ENCODE measurements at regions not wholly inside any gene's neighbourhood (a gene's known extent, or its start where the extent isn't known, plus 50 kb on each side); places are given as distances from the start of the nearest gene placed in this dataset.

DNA sequence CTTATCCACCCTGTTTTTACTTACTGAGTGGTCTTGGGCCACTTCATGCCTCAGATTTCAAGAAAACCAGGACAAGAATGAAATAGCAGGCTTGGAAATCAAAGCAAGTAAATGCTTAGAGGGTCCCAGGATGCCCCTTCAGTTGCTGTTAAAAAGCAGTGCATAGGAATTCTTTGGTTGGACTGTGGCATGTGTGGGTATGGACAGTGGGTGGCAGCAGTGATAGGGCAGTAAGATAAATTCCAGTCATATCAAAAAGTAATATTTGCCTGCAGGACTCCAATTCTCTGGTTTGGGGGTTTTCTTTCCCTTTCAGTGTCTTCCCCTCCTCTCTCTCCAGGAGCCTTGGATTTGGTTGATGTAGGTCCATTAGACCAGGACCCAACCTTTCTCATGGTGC lies 306.7 kb upstream of the CLINT1 start:
- TF ChIP-seq, protein P1, sequence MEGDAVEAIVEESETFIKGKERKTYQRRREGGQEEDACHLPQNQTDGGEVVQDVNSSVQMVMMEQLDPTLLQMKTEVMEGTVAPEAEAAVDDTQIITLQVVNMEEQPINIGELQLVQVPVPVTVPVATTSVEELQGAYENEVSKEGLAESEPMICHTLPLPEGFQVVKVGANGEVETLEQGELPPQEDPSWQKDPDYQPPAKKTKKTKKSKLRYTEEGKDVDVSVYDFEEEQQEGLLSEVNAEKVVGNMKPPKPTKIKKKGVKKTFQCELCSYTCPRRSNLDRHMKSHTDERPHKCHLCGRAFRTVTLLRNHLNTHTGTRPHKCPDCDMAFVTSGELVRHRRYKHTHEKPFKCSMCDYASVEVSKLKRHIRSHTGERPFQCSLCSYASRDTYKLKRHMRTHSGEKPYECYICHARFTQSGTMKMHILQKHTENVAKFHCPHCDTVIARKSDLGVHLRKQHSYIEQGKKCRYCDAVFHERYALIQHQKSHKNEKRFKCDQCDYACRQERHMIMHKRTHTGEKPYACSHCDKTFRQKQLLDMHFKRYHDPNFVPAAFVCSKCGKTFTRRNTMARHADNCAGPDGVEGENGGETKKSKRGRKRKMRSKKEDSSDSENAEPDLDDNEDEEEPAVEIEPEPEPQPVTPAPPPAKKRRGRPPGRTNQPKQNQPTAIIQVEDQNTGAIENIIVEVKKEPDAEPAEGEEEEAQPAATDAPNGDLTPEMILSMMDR (IDR thresholded peaks at IDR 0.05; ENCODE audit: control extremely low read depth, extremely low read depth), result no peak
- no peak overlapping the region for H3K9ac ChIP-seq (ENCODE audit: insufficient read depth in 1 of 2, low read length in 2 of 2)
- ATAC-seq (ENCODE audit: insufficient read depth, low FRiP score), result no peak
- no peaks in the 10 kb centered on the region for H3K36me3 ChIP-seq (ENCODE audit: control insufficient read depth in 4 of 4, insufficient read depth in 4 of 4, low read length in 4 of 4)
- no peaks in the 10 kb centered on the region for H3K4me1 ChIP-seq (ENCODE audit: control insufficient read depth in 5 of 5, insufficient read depth in 5 of 5, low read length in 5 of 5)
- H3K27me3 ChIP-seq (ENCODE audit: control insufficient read depth in 3 of 3, insufficient read depth in 3 of 3, low read length in 2 of 3), result peaks cover 0 to 2% (median 0%) of the 10 kb centered on the region in 3 donors
- peaks cover 0 to 4% (median 0%) of the 10 kb centered on the region in 4 donors for H3K9me3 ChIP-seq (ENCODE audit: control insufficient read depth in 4 of 4, insufficient read depth in 3 of 4, low read length in 3 of 4)
- no peak overlapping the region for H3K4me3 ChIP-seq
- DNase-seq, result no peak
- H3K27ac ChIP-seq (ENCODE audit: low read depth in 1 of 2, low read length in 1 of 2), result no peak overlapping the region

DNA sequence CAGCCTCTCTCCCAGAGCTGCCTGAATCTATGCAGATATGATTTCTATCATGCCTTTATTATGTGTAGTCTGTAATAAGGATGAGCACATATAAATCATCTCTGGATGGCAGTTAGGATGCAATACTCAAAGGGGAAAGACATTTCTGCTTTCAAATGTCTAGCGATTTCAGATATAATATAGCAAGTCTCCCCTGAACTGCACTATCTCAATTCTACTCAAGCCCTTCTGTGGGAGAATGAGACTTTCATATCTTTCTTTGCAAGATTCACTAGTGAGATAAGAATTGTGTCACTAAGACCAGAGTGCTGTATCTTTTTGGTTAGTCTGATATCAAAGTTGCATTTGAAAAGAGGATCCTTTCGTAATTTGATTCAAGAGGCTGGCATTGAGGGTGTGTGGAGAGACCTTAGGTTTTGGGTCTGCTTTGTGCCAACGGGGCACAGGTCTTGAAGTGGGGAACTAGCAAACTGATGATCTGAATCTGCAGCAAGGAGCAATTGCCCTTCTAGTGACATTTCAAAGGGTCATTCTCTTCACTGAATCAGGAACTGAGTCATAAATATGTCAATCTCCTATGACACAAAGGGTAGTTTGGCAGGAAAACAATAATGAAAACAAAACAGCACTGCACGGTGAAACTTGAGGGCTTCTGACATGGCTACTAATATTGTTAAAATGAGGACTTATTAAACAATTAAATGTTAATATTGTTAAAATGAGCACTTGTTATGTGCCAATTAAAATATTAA lies 305.5 kb upstream of the CLINT1 start:
- ATAC-seq (ENCODE audit: insufficient read depth, low FRiP score), result no peak
- Histone ChIP-seq H3K9me3 (ENCODE audit: control insufficient read depth in 4 of 4, insufficient read depth in 3 of 4, low read length in 3 of 4) (peaks cover 0 to 4% (median 0%) of the 10 kb centered on the region in 4 donors), H3K27me3 (ENCODE audit: control insufficient read depth in 3 of 3, insufficient read depth in 3 of 3, low read length in 2 of 3) (peaks cover 0 to 2% (median 0%) of the 10 kb centered on the region in 3 donors), H3K9ac (ENCODE audit: insufficient read depth in 1 of 2, low read length in 2 of 2) (no peak overlapping the region), H3K4me3 (no peak overlapping the region), H3K4me1 (ENCODE audit: control insufficient read depth in 5 of 5, insufficient read depth in 5 of 5, low read length in 5 of 5) (no peaks in the 10 kb centered on the region), H3K36me3 (ENCODE audit: control insufficient read depth in 4 of 4, insufficient read depth in 4 of 4, low read length in 4 of 4) (no peaks in the 10 kb centered on the region), H3K27ac (ENCODE audit: low read depth in 1 of 2, low read length in 1 of 2) (no peak overlapping the region)
- TF ChIP-seq, protein P1 (IDR thresholded peaks at IDR 0.05; ENCODE audit: control extremely low read depth, extremely low read depth), result no peak
- no peak for DNase-seq
- WGBS, 2 donors, result 49 to 59% methylated on average over 4 of the region's 4 CpGs

DNA sequence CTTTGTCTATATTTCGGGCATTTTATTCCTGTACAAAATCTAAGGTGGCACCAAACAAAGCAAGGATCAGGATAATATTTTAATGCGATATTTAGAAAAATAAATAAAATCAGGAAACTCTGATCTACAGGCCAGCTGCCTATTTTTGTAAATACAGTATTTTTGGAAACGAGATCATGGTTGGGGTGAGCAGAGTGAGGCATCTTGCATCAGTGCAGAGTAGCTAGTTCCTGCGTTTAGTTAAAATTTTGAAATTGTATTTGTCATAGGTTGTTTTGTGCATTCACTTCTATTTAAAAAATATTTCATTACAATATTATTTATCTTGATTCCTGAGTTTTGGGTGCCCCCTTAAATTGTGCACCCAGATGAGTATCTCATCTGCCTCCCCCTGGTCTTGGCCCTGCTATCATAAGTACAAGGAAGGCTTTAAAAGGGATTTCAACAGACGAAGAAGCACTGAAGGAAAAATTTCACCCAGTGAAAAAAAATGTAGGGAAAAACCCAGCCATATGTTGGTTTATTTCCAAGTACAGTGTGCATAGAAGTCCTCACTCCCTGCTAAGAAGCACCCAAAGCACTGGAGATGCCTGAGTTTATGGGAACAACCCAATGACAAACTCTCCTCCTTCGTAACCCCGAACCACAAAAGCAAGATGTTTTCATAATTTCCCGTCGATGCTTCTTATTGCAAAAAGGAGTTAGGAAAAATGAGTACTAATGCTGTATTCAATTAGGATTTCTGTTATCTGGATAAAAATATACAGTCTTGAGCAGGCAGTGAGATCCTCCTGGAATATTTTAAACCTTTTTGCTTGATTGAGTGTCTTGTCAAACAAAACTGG lies 304.7 kb upstream of the CLINT1 start:
- Histone ChIP-seq H3K9me3 (ENCODE audit: control insufficient read depth in 4 of 4, insufficient read depth in 3 of 4, low read length in 3 of 4) (peaks cover 0 to 4% (median 0%) of the 10 kb centered on the region in 4 donors), H3K36me3 (ENCODE audit: control insufficient read depth in 4 of 4, insufficient read depth in 4 of 4, low read length in 4 of 4) (no peaks in the 10 kb centered on the region), H3K9ac (ENCODE audit: insufficient read depth in 1 of 2, low read length in 2 of 2) (no peak overlapping the region), H3K4me3 (no peak overlapping the region), H3K27ac (ENCODE audit: low read depth in 1 of 2, low read length in 1 of 2) (no peak overlapping the region), H3K27me3 (ENCODE audit: control insufficient read depth in 3 of 3, insufficient read depth in 3 of 3, low read length in 2 of 3) (peaks cover 0 to 2% (median 0%) of the 10 kb centered on the region in 3 donors), H3K4me1 (ENCODE audit: control insufficient read depth in 5 of 5, insufficient read depth in 5 of 5, low read length in 5 of 5) (no peaks in the 10 kb centered on the region)
- TF ChIP-seq, protein P1 (IDR thresholded peaks at IDR 0.05; ENCODE audit: control extremely low read depth, extremely low read depth), result no peak
- ATAC-seq (ENCODE audit: insufficient read depth, low FRiP score) (no peak), DNase-seq (no peak)
- 64 to 85% methylated on average over 9 of the region's 9 CpGs for WGBS, 2 donors

Data from lung (tissue), 11 donors.